Muscle of leg (tissue), 3 donors: ENCODE measurements at regions not wholly inside any gene's neighbourhood (a gene's known extent, or its start where the extent isn't known, plus 50 kb on each side); places are given as distances from the start of the nearest gene placed in this dataset.
"Not testable (repeated sequence)": the region's sequence is repeated elsewhere in the genome, so short reads cannot be mapped to it uniquely, and the experiment has no call there.

Source experiments
- DNase-seq: peaks from one replicate; pipeline ENCODE4 v3.0.0; 2013
- H3K27ac ChIP-seq: one replicate; pipeline ENCODE4 v1.5.1; 2013; ENCODE audit warnings: mild to moderate bottlenecking, low read length, control low read depth
- H3K27me3 ChIP-seq: one replicate; pipeline ENCODE4 v1.6.1; 2013; ENCODE audit warnings: low read length; ENCODE audit not compliant: control insufficient read depth, insufficient read depth
- H3K36me3 ChIP-seq: one replicate; pipeline ENCODE4 v1.6.1; 2013; ENCODE audit warnings: low read length; ENCODE audit not compliant: control insufficient read depth, insufficient read depth
- H3K4me1 ChIP-seq: one replicate; pipeline ENCODE4 v1.6.1; 2013; ENCODE audit warnings: low read length; ENCODE audit not compliant: control insufficient read depth, insufficient read depth
- H3K4me3 ChIP-seq: one replicate; pipeline ENCODE4 v1.5.1; 2013; ENCODE audit warnings: low read length, control low read depth
- H3K9me3 ChIP-seq: replicated peaks from 2 replicates; pipeline ENCODE4 v1.6.1; 2013; ENCODE audit warnings: low read depth, low read length; ENCODE audit not compliant: control insufficient read depth
- WGBS: methylation state at CpG from one replicate; pipeline ENCODE4 v1.1.5; 2013; ENCODE audit warnings: missing lambda C conversion rate; ENCODE audit not compliant: insufficient coverage; 5-methylcytosine and 5-hydroxymethylcytosine counted together

- WGBS, result 93% methylated on average over 2 of the region's 4 CpGs
- no peaks in the 10 kb centered on the region for H3K4me1 ChIP-seq
- H3K4me3 ChIP-seq, result no peak overlapping the region
- DNase-seq, result peak; percentile 22
- no peak overlapping the region for H3K27ac ChIP-seq
- H3K9me3 ChIP-seq, result no peaks in the 10 kb centered on the region
- no peaks in the 10 kb centered on the region for H3K27me3 ChIP-seq
- no peaks in the 10 kb centered on the region for H3K36me3 ChIP-seq
Observed at GRCh38 chr11:82398300-82398815, 335.3 kb downstream of the FAM181B start.

- not testable (repeated sequence) for H3K36me3 ChIP-seq, H3K27ac ChIP-seq, DNase-seq, H3K4me3 ChIP-seq, H3K4me1 ChIP-seq, H3K9me3 ChIP-seq, H3K27me3 ChIP-seq
- WGBS, result 90% methylated on average over 4 of the region's 5 CpGs
Observed at GRCh38 chr11:82396639-82397038, 337.0 kb downstream of the FAM181B start.

DNA sequence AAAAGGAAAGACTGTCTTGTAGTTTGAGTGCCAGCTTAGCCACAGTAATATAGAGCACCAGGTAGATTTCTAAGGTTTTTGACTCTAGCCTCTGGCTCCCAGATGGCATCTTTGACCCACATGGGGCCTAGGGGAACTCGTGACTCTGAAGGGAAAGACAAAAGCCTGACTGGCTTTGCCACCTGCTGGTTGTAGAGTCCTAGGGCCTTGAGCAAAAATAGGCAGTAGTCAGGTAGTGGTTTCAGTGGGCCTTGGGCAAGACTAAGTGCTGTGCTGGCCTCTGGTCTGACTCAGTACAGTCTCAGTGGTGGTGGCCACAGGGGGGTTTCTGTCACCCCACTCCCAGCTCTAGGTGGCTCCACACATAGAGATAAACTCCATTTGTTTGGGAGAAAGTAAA, 349.4 kb downstream of the FAM181B start:
- H3K36me3 ChIP-seq, result no peaks in the 10 kb centered on the region
- no peaks in the 10 kb centered on the region for H3K27me3 ChIP-seq
- H3K9me3 ChIP-seq, result no peaks in the 10 kb centered on the region
- no peak for DNase-seq
- 23% methylated on average over 1 of the region's 1 CpG for WGBS
- H3K4me3 ChIP-seq, result no peak overlapping the region
- H3K4me1 ChIP-seq, result no peaks in the 10 kb centered on the region
- H3K27ac ChIP-seq, result no peak overlapping the region

DNA sequence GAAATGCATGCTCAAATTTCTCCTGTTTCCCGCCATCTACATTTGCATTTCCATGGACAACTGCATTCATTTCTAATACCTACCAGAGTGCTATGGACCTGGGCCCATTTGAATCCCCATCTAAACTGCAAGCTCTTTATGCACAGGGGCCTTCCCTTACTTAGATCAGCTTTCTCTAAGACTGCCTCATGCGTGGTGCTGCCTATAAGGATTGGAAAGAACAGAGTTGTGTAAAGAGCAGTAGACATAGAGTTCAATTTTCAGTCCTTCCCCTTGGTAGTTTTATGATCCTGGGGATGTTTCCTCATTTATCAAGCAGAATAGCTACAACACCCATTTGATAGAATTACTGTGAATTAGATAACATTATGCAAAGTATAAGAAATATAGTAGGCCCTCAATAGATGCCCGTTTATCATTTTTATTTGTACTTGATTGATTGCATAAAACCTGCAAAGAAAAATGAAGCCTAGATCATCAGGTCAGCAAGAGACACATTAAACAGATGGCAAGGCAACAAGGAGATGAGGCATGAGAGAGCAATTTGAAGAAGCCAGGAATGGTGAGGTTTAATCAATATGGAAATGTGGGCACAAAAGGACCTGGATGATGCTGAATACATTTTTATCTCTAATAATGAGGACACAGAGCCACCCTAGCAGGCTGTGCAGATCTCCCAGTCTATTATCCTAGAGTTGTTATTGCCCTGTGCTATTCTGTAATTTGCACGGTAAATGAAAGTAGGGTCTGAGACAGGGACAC, 359.7 kb downstream of the FAM181B start:
- Histone ChIP-seq H3K9me3 (no peaks in the 10 kb centered on the region), H3K4me3 (no peak overlapping the region), H3K4me1 (no peaks in the 10 kb centered on the region), H3K27me3 (no peaks in the 10 kb centered on the region), H3K27ac (no peak overlapping the region), H3K36me3 (no peaks in the 10 kb centered on the region)
- no CpG with 5 or more reads among the region's 4 CpGs for WGBS
- DNase-seq, result no peak

- H3K27ac ChIP-seq, result no peak overlapping the region
- no peaks in the 10 kb centered on the region for H3K27me3 ChIP-seq
- no peak for DNase-seq
- no peak overlapping the region for H3K4me3 ChIP-seq
- H3K9me3 ChIP-seq, result no peaks in the 10 kb centered on the region
- no peaks in the 10 kb centered on the region for H3K4me1 ChIP-seq
- no CpG with 5 or more reads among the region's 2 CpGs for WGBS
- H3K36me3 ChIP-seq, result no peaks in the 10 kb centered on the region
Observed at GRCh38 chr11:82365351-82365750, 368.3 kb downstream of the FAM181B start.

DNA sequence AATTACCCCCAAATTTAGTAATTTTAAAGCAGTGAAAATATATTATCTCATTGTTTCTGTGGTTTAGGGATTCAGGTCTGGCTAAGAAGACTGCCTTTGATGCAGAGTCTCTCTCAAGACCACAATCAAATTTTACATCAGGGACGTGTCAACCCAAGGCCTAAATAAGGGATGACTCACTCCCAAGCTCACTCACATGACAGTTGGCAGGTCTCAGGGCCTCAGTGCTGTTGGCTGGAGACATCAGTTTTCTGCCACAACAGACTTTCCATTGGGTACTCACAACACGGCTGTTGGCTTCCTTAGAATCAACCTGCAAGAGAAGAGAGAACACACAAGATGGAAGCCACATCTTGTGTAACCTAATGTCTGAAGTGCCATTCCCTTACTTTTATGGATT, 377.3 kb downstream of the FAM181B start:
- Histone ChIP-seq H3K9me3 (peaks cover 3% of the 10 kb centered on the region), H3K4me1 (no peaks in the 10 kb centered on the region), H3K36me3 (no peaks in the 10 kb centered on the region), H3K27ac (no peak overlapping the region), H3K27me3 (no peaks in the 10 kb centered on the region), H3K4me3 (no peak overlapping the region)
- WGBS, result 79% methylated on average over 2 of the region's 2 CpGs
- DNase-seq, result no peak

DNA sequence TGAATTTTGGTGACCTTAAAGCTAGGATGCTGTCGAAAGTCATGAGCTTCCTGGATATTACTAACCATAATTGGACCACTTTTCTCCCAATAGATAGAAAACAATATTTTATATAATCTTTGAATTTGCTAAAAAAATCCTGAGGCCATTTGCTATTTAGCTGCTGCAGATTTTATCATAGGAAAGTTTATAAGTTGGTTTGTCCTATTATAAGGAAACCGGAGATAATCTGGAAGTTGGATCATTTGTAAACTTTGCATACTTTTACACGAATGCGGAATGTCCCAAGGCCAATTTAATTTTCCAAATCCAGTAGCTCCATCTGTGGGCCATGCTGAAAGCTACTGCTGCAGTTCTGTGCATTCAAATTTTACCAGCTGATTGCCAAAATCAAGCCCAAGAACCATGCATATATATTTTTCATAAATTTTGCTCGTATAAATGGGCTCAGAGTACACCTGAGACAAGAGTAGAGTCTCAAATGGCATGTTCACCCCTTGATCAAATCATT, 378.3 kb downstream of the FAM181B start:
- H3K4me3 ChIP-seq, result no peak overlapping the region
- no peaks in the 10 kb centered on the region for H3K36me3 ChIP-seq
- no peaks in the 10 kb centered on the region for H3K4me1 ChIP-seq
- peaks cover 3% of the 10 kb centered on the region for H3K9me3 ChIP-seq
- H3K27me3 ChIP-seq, result no peaks in the 10 kb centered on the region
- H3K27ac ChIP-seq, result no peak overlapping the region
- DNase-seq, result no peak
- WGBS, result 82% methylated on average over 2 of the region's 5 CpGs

GRCh38 chr11:82326853-82327252, 406.8 kb downstream of the FAM181B start:
- Histone ChIP-seq H3K9me3 (no peaks in the 10 kb centered on the region), H3K27me3 (no peaks in the 10 kb centered on the region), H3K4me1 (no peaks in the 10 kb centered on the region), H3K27ac (no peak overlapping the region), H3K4me3 (no peak overlapping the region), H3K36me3 (no peaks in the 10 kb centered on the region)
- WGBS, result 44% methylated on average over 1 of the region's 3 CpGs
- no peak for DNase-seq

DNA sequence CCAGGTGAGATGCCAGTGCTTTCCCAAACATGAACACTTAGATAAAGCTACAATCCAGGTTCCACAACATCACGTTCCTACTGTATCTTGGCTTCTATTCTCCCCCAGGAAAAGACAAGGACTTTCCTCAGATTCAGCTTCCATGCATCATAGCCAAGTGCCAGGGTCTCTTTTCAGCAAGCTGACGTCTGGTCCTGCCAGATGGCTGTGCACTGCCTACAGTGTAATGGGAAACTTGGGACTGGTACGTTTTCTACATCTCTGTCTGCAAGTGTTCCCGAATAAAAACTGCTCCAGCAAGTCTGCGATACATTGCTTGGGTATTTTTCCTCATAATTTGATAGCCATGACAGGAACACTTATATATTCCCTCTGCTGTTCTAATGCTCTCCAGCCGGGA, 412.5 kb downstream of the FAM181B start:
- WGBS, result 66% methylated on average over 3 of the region's 6 CpGs
- DNase-seq, result no peak
- Histone ChIP-seq H3K4me1 (no peaks in the 10 kb centered on the region), H3K27me3 (no peaks in the 10 kb centered on the region), H3K9me3 (no peaks in the 10 kb centered on the region), H3K4me3 (no peak overlapping the region), H3K27ac (no peak overlapping the region), H3K36me3 (no peaks in the 10 kb centered on the region)

- H3K27me3 ChIP-seq, result no peaks in the 10 kb centered on the region
- H3K4me1 ChIP-seq, result no peaks in the 10 kb centered on the region
- no peak overlapping the region for H3K4me3 ChIP-seq
- no peaks in the 10 kb centered on the region for H3K9me3 ChIP-seq
- no peaks in the 10 kb centered on the region for H3K36me3 ChIP-seq
- H3K27ac ChIP-seq, result no peak overlapping the region
- peak; percentile 1 for DNase-seq
- WGBS, result 41% methylated on average over 3 of the region's 4 CpGs
Observed at GRCh38 chr11:82315093-82315492, 418.6 kb downstream of the FAM181B start.
